Lower leg skin (tissue), 3 donors: ENCODE measurements at regions not wholly inside any gene's neighbourhood (a gene's known extent, or its start where the extent isn't known, plus 50 kb on each side); places are given as distances from the start of the nearest gene placed in this dataset.

Experiments used
- CTCF ChIP-seq, 3 donors: fragments of 450-650 bp; IDR thresholded peaks; one replicate each; pipeline ENCODE4 v1.5.1; 2016; ENCODE audit warnings: antibody characterized with exemption in 3 of 3, mild to moderate bottlenecking in 3 of 3, moderate library complexity in 2 of 3
- POLR2A ChIP-seq, 2 donors: fragments of 450-650 bp; IDR thresholded peaks; one replicate each; pipeline ENCODE4 v1.6.1; 2016 to 2017; ENCODE audit warnings: antibody characterized with exemption in 2 of 2, mild to moderate bottlenecking in 1 of 2, moderate library complexity in 1 of 2

- TF ChIP-seq POLR2A (IDR thresholded peaks at IDR 0.05) = no peak
- no peak for TF ChIP-seq CTCF (IDR thresholded peaks at IDR 0.05)
Measured at GRCh38 chr22:48592066-48592345, 1235.7 kb downstream of the BRD1 start.
